A549 (cell line): ENCODE measurements at regions not wholly inside any gene's neighbourhood (a gene's known extent, or its start where the extent isn't known, plus 50 kb on each side); places are given as distances from the start of the nearest gene placed in this dataset.

ENCODE experiments used
- BHLHE40 ChIP-seq: IDR thresholded peaks from 2 replicates; pipeline ENCODE4 v1.6.1; 2012; ENCODE audit warnings: low read depth, low read length, inconsistent platforms
- CHD4 ChIP-seq: fragments of 200-600 bp; sonication (generic); IDR thresholded peaks from 2 replicates; pipeline ENCODE4 v1.6.1; 2016; ENCODE audit warnings: antibody characterized with exemption, mild to moderate bottlenecking, borderline replicate concordance
- CTCF ChIP-seq: fragments of >200 bp; sonication (Bioruptor Twin); formaldehyde crosslinking; IDR thresholded peaks from 3 replicates; pipeline ENCODE4 v1.5.1; 2016
- EP300 ChIP-seq, 2 experiments: fragments of >200 bp; sonication (Bioruptor Twin); formaldehyde crosslinking; IDR thresholded peaks; 2 replicates in 1 of 2; 3 replicates in 1 of 2; pipeline ENCODE4 v1.6.1; 2016 to 2017
- HDAC2 ChIP-seq: fragments of 200-600 bp; sonication (generic); IDR thresholded peaks from 2 replicates; pipeline ENCODE4 v1.6.1; 2016
- HOXA7 ChIP-seq: fragments of 250-450 bp; sonication (Bioruptor Pico); IDR thresholded peaks from 2 replicates; pipeline ENCODE4 v1.5.0; 2020; ENCODE audit warnings: mild to moderate bottlenecking, moderate library complexity
- JUNB ChIP-seq: fragments of >200 bp; sonication (Bioruptor Twin); formaldehyde crosslinking; IDR thresholded peaks from 2 replicates; pipeline ENCODE4 v1.6.1; 2016
- KDM5A ChIP-seq: fragments of 200-600 bp; sonication (generic); IDR thresholded peaks from 2 replicates; pipeline ENCODE4 v1.6.1; 2016; ENCODE audit warnings: antibody characterized with exemption, mild to moderate bottlenecking
- MAFK ChIP-seq: fragments of 450-650 bp; IDR thresholded peaks from 2 replicates; pipeline ENCODE4 v1.6.1; 2014; ENCODE audit not compliant: partially characterized antibody
- MAX ChIP-seq: IDR thresholded peaks from 2 replicates; pipeline ENCODE4 v1.6.1; 2012
- POLR2A ChIP-seq: IDR thresholded peaks from 2 replicates; pipeline ENCODE4 v1.6.1; 2012; ENCODE audit warnings: mild to moderate bottlenecking, low read length
- POLR2AphosphoS2 ChIP-seq: conservative IDR thresholded peaks from 2 replicates; pipeline ENCODE4 v1.6.1; 2012; ENCODE audit warnings: low read length, improper control_type of control experiment, inconsistent platforms
- REST ChIP-seq: fragments of 200-600 bp; sonication (generic); IDR thresholded peaks from 2 replicates; pipeline ENCODE4 v1.6.1; 2016; ENCODE audit warnings: antibody characterized with exemption, mild to moderate bottlenecking, moderate library complexity
- USF2 ChIP-seq: fragments of 450-650 bp; IDR thresholded peaks from 2 replicates; pipeline ENCODE4 v1.6.1; 2014; ENCODE audit warnings: antibody characterized with exemption

GRCh38 chr6:163840880-163841279 is 426.4 kb downstream of the QKI start:
- no peak for TF ChIP-seq CTCF
- TF ChIP-seq USF2: no peak
- no peak for TF ChIP-seq MAX
- TF ChIP-seq REST: no peak
- TF ChIP-seq POLR2A: no peak
- no peak for TF ChIP-seq JUNB
- TF ChIP-seq EP300 (IDR thresholded peaks at IDR 0.05): no peak
- TF ChIP-seq KDM5A: no peak
- no peak for TF ChIP-seq POLR2AphosphoS2
- no peak for TF ChIP-seq CHD4
- TF ChIP-seq HOXA7: no peak
- TF ChIP-seq MAFK: no peak
- TF ChIP-seq BHLHE40: no peak
- TF ChIP-seq HDAC2: no peak
